GM18519 (cell line): ENCODE measurements at regions not wholly inside any gene's neighbourhood (a gene's known extent, or its start where the extent isn't known, plus 50 kb on each side); places are given as distances from the start of the nearest gene placed in this dataset.
A peak's percentile ranks its signal among the peaks of the same experiment; 100 is the strongest.
"Not testable (repeated sequence)": the region's sequence is repeated elsewhere in the genome, so short reads cannot be mapped to it uniquely, and the experiment has no call there.

Experiments
- ATAC-seq: cut with Tn5 transposase; IDR thresholded peaks from one replicate; pipeline ENCODE4 v1.9.1; 2021; ENCODE audit warnings: mild to moderate bottlenecking, moderate library complexity; ENCODE audit not compliant: unreplicated experiment, low FRiP score

GRCh38 chr4:186845137-186845842, 121.6 kb upstream of the FAT1 start:
- no peak for ATAC-seq

- ATAC-seq = no peak
Measured at GRCh38 chr4:186846426-186846825, 122.8 kb upstream of the FAT1 start.

- not testable (repeated sequence) for ATAC-seq
Measured at GRCh38 chr4:186847429-186848131, 123.9 kb upstream of the FAT1 start.

GRCh38 chr4:186848437-186848836, 124.8 kb upstream of the FAT1 start:
- no peak for ATAC-seq

GRCh38 chr4:186851291-186852072, 127.8 kb upstream of the FAT1 start:
- ATAC-seq = no peak

- no peak for ATAC-seq
Measured at GRCh38 chr4:186852073-186852420, 128.4 kb upstream of the FAT1 start.

GRCh38 chr4:186852964-186853391, 129.3 kb upstream of the FAT1 start:
- ATAC-seq = peak; percentile 77

GRCh38 chr4:186854256-186854655, 130.6 kb upstream of the FAT1 start:
- no peak for ATAC-seq

GRCh38 chr4:186855111-186855510, 131.5 kb upstream of the FAT1 start:
- ATAC-seq = no peak

- ATAC-seq = no peak
Measured at GRCh38 chr4:186857793-186858192, 134.1 kb upstream of the FAT1 start.

- no peak for ATAC-seq
Measured at GRCh38 chr4:186858355-186858754, 134.7 kb upstream of the FAT1 start.

GRCh38 chr4:186859420-186859819, 135.8 kb upstream of the FAT1 start:
- no peak for ATAC-seq

GRCh38 chr4:186861317-186861716, 137.7 kb upstream of the FAT1 start:
- ATAC-seq = no peak

GRCh38 chr4:186871856-186872255, 148.2 kb upstream of the FAT1 start:
- ATAC-seq = no peak

GRCh38 chr4:186873095-186873494, 149.4 kb upstream of the FAT1 start:
- not testable (repeated sequence) for ATAC-seq

- ATAC-seq = no peak
Measured at GRCh38 chr4:186875476-186875875, 151.8 kb upstream of the FAT1 start.

GRCh38 chr4:186876961-186877626, 153.4 kb upstream of the FAT1 start:
- ATAC-seq = no peak

- no peak for ATAC-seq
Measured at GRCh38 chr4:186878203-186878776, 154.6 kb upstream of the FAT1 start.

- no peak for ATAC-seq
Measured at GRCh38 chr4:186881521-186882220, 158.0 kb upstream of the FAT1 start.

GRCh38 chr4:186882293-186882692, 158.6 kb upstream of the FAT1 start:
- no peak for ATAC-seq
